ENCODE measurements at regions not wholly inside any gene's neighbourhood (a gene's known extent, or its start where the extent isn't known, plus 50 kb on each side); places are given as distances from the start of the nearest gene placed in this dataset.

DNA sequence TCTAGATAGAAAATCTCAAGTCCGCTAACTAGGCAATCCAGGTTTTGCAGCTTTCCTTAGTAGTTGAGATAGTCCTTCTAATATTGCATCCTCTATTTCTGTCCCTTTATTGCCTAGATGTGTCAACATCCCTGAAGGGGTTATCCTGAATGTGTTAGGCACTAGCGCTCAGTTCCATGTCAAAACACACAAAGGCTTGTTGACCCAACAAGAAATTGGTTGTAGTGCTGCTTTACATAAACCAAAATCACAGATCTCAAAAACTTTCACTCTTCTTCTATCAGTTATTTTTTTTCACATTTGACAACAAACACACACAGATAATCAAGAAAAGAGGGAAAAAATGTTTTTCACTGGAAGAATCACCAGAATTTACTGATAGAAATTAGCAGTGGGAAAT lies 51.4 kb upstream of the SOX2 start:
- CTCF ChIA-PET, result no interaction called here
- Histone ChIP-seq H3K9me3 (ENCODE audit: control insufficient read depth, insufficient read depth, low read depth, low read length) (no peaks in the 10 kb centered on the region), H3K4me1 (ENCODE audit: control insufficient read depth, insufficient read depth, low read length) (no peaks in the 10 kb centered on the region), H3K27ac (ENCODE audit: extremely low read depth, low read depth, low read length) (no peak overlapping the region), H3K4me3 (ENCODE audit: low read depth, low read length) (no peak overlapping the region), H3K36me3 (ENCODE audit: control insufficient read depth in 2 of 2, insufficient read depth in 1 of 2, low read length in 2 of 2) (no peaks in the 10 kb centered on the region)
- TF ChIP-seq ZNF350 (tag by site-specific recombination; IDR thresholded peaks at IDR 0.05) (no peak), ZNF202 (tag by site-specific recombination; IDR thresholded peaks at IDR 0.05; ENCODE audit: borderline replicate concordance) (no peak), ZNF112 (tag by site-specific recombination; IDR thresholded peaks at IDR 0.05) (no peak), ZNF521 (tag by site-specific recombination; IDR thresholded peaks at IDR 0.05) (no peak), ZNF175 (tag by site-specific recombination; IDR thresholded peaks at IDR 0.05) (no peak), ZNF169 (tag by site-specific recombination; IDR thresholded peaks at IDR 0.05) (no peak), ZNF768 (tag by site-specific recombination; IDR thresholded peaks at IDR 0.05) (no peak), ZNF610 (tag by site-specific recombination; IDR thresholded peaks at IDR 0.05; ENCODE audit: borderline replicate concordance) (no peak), ZNF24 (tag by site-specific recombination; IDR thresholded peaks at IDR 0.05) (no peak), ZNF341 (tag by site-specific recombination; IDR thresholded peaks at IDR 0.05; ENCODE audit: low read depth) (no peak), PRDM1 (tag by site-specific recombination; IDR thresholded peaks at IDR 0.05) (no peak)
- TF ChIP-seq, protein P1, sequence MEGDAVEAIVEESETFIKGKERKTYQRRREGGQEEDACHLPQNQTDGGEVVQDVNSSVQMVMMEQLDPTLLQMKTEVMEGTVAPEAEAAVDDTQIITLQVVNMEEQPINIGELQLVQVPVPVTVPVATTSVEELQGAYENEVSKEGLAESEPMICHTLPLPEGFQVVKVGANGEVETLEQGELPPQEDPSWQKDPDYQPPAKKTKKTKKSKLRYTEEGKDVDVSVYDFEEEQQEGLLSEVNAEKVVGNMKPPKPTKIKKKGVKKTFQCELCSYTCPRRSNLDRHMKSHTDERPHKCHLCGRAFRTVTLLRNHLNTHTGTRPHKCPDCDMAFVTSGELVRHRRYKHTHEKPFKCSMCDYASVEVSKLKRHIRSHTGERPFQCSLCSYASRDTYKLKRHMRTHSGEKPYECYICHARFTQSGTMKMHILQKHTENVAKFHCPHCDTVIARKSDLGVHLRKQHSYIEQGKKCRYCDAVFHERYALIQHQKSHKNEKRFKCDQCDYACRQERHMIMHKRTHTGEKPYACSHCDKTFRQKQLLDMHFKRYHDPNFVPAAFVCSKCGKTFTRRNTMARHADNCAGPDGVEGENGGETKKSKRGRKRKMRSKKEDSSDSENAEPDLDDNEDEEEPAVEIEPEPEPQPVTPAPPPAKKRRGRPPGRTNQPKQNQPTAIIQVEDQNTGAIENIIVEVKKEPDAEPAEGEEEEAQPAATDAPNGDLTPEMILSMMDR (tag by site-specific recombination; IDR thresholded peaks at IDR 0.05), result no peak
- POLR2A ChIA-PET, result no interaction called here

- H3K4me3 ChIP-seq (ENCODE audit: low read depth, low read length), result no peak overlapping the region
- TF ChIP-seq ZNF768 (tag by site-specific recombination; IDR thresholded peaks at IDR 0.05), result no peak
- no peak for TF ChIP-seq SCRT2 (tag by site-specific recombination; IDR thresholded peaks at IDR 0.05)
- TF ChIP-seq, protein P2, sequence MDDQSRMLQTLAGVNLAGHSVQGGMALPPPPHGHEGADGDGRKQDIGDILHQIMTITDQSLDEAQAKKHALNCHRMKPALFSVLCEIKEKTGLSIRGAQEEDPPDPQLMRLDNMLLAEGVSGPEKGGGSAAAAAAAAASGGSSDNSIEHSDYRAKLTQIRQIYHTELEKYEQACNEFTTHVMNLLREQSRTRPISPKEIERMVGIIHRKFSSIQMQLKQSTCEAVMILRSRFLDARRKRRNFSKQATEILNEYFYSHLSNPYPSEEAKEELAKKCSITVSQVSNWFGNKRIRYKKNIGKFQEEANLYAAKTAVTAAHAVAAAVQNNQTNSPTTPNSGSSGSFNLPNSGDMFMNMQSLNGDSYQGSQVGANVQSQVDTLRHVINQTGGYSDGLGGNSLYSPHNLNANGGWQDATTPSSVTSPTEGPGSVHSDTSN (CRISPR knock-in tag; IDR thresholded peaks at IDR 0.05), result no peak
- no peak for TF ChIP-seq ZNF785 (tag by site-specific recombination; IDR thresholded peaks at IDR 0.05)
- no peak for TF ChIP-seq ZSCAN16 (tag by site-specific recombination; IDR thresholded peaks at IDR 0.05)
- TF ChIP-seq SP7 (tag by site-specific recombination; IDR thresholded peaks at IDR 0.05), result no peak
- ChIA-PET POLR2A (no interaction called here), CTCF (no interaction called here)
- no peaks in the 10 kb centered on the region for H3K9me3 ChIP-seq (ENCODE audit: control insufficient read depth, insufficient read depth, low read depth, low read length)
- no peaks in the 10 kb centered on the region for H3K36me3 ChIP-seq (ENCODE audit: control insufficient read depth in 2 of 2, insufficient read depth in 1 of 2, low read length in 2 of 2)
- no peak overlapping the region for H3K27ac ChIP-seq (ENCODE audit: extremely low read depth, low read depth, low read length)
- no peaks in the 10 kb centered on the region for H3K4me1 ChIP-seq (ENCODE audit: control insufficient read depth, insufficient read depth, low read length)
Observed at GRCh38 chr3:181637456-181637855, 74.3 kb upstream of the SOX2 start.

DNA sequence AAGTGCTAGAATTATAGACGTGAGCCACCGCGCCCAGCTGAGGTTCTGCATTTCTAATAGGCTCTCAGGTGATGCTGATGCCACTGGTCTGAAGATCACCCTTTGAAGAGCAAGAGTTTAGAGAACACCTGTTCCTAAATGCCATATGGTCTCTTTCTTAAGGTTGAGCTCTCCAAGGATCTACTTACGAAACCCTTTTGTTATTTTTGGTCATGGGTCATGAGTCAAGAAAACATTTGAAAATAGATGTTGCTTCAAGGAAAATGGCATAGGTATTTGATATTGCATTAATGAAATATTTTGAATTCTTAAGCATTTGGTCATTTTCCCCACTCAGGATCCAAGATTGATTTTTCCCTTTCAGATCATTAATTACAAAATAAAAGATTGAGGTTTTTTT lies 74.7 kb upstream of the SOX2 start:
- Histone ChIP-seq H3K36me3 (ENCODE audit: control insufficient read depth in 2 of 2, insufficient read depth in 1 of 2, low read length in 2 of 2) (no peaks in the 10 kb centered on the region), H3K27ac (ENCODE audit: extremely low read depth, low read depth, low read length) (no peak overlapping the region), H3K4me3 (ENCODE audit: low read depth, low read length) (no peak overlapping the region), H3K4me1 (ENCODE audit: control insufficient read depth, insufficient read depth, low read length) (no peaks in the 10 kb centered on the region), H3K9me3 (ENCODE audit: control insufficient read depth, insufficient read depth, low read depth, low read length) (no peaks in the 10 kb centered on the region)
- ChIA-PET POLR2A (no interaction called here), CTCF (no interaction called here)
- TF ChIP-seq BCL11A (tag by site-specific recombination; IDR thresholded peaks at IDR 0.05; ENCODE audit: low read depth), result no peak
- TF ChIP-seq KLF7 (tag by site-specific recombination; IDR thresholded peaks at IDR 0.05; ENCODE audit: borderline replicate concordance), result no peak
- TF ChIP-seq, protein P2 (CRISPR knock-in tag; IDR thresholded peaks at IDR 0.05), result no peak
- TF ChIP-seq ZNF416 (tag by site-specific recombination; IDR thresholded peaks at IDR 0.05), result no peak
- TF ChIP-seq ZNF747 (tag by site-specific recombination; IDR thresholded peaks at IDR 0.05), result no peak
- TF ChIP-seq ZNF146 (tag by site-specific recombination; IDR thresholded peaks at IDR 0.05), result no peak
- no peak for TF ChIP-seq TRIM28 (IDR thresholded peaks at IDR 0.05; ENCODE audit: borderline replicate concordance, low read length)
- no peak for TF ChIP-seq ZNF2 (tag by site-specific recombination; IDR thresholded peaks at IDR 0.05)
- TF ChIP-seq HOXC10 (CRISPR knock-in tag; IDR thresholded peaks at IDR 0.05), result no peak
- TF ChIP-seq, protein P3, sequence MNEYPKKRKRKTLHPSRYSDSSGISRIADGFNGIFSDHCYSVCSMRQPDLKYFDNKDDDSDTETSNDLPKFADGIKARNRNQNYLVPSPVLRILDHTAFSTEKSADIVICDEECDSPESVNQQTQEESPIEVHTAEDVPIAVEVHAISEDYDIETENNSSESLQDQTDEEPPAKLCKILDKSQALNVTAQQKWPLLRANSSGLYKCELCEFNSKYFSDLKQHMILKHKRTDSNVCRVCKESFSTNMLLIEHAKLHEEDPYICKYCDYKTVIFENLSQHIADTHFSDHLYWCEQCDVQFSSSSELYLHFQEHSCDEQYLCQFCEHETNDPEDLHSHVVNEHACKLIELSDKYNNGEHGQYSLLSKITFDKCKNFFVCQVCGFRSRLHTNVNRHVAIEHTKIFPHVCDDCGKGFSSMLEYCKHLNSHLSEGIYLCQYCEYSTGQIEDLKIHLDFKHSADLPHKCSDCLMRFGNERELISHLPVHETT (tag by site-specific recombination; IDR thresholded peaks at IDR 0.05), result no peak
- no peak for TF ChIP-seq ZNF248 (tag by site-specific recombination; IDR thresholded peaks at IDR 0.05)
- no peak for TF ChIP-seq ZNF19 (tag by site-specific recombination; IDR thresholded peaks at IDR 0.05; ENCODE audit: low read depth)
- TF ChIP-seq SALL2 (tag by site-specific recombination; IDR thresholded peaks at IDR 0.05; ENCODE audit: borderline replicate concordance), result no peak
- no peak for TF ChIP-seq SETDB1 (IDR thresholded peaks at IDR 0.05; ENCODE audit: insufficient read length, low read length)

Measured in HEK293 (cell line).